ENCODE measurements at regions not wholly inside any gene's neighbourhood (a gene's known extent, or its start where the extent isn't known, plus 50 kb on each side); places are given as distances from the start of the nearest gene placed in this dataset.

- Histone ChIP-seq H3K4me2 (ENCODE audit: extremely low read depth, insufficient read depth, low read length) (no peak overlapping the region), H3K9me3 (ENCODE audit: control insufficient read depth, insufficient read depth, low read depth, low read length) (no peaks in the 10 kb centered on the region), H3K36me3 (ENCODE audit: control insufficient read depth, insufficient read depth, low read length) (no peaks in the 10 kb centered on the region), H3K4me3 (replicated peaks in 1 of 4; ENCODE audit: control extremely low read depth in 1 of 4, insufficient read depth in 1 of 4, low read depth in 3 of 4, low read length in 4 of 4) (no peak overlapping the region), H2AFZ (ENCODE audit: low read length) (no peak overlapping the region), H3K79me2 (ENCODE audit: control insufficient read depth, insufficient read depth, low read length) (no peaks in the 10 kb centered on the region), H4K20me1 (ENCODE audit: control insufficient read depth, extremely low read depth, insufficient read depth, low read length) (no peaks in the 10 kb centered on the region), H3K27me3 (ENCODE audit: control insufficient read depth, insufficient read depth, low read length) (no peaks in the 10 kb centered on the region), H3K9ac (ENCODE audit: insufficient read depth, low read length) (no peak overlapping the region), H3K27ac (ENCODE audit: insufficient read depth, low read length) (no peak overlapping the region), H3K4me1 (ENCODE audit: control insufficient read depth, extremely low read depth, insufficient read depth, low read length) (no peaks in the 10 kb centered on the region)
- no peak for TF ChIP-seq EZH2 (IDR thresholded peaks at IDR 0.05; ENCODE audit: low read length, missing control alignments)
- DNase-seq (ENCODE audit: low read depth in 2 of 2): peak in 1 of 2 donors; percentile 5
Measured at GRCh38 chr2:225794652-225795400, 395.3 kb downstream of the NYAP2 start.

- Histone ChIP-seq H2AFZ (ENCODE audit: low read length) (no peak overlapping the region), H3K4me3 (replicated peaks in 1 of 4; ENCODE audit: control extremely low read depth in 1 of 4, insufficient read depth in 1 of 4, low read depth in 3 of 4, low read length in 4 of 4) (no peak overlapping the region), H3K27me3 (ENCODE audit: control insufficient read depth, insufficient read depth, low read length) (no peaks in the 10 kb centered on the region), H3K9ac (ENCODE audit: insufficient read depth, low read length) (no peak overlapping the region), H3K36me3 (ENCODE audit: control insufficient read depth, insufficient read depth, low read length) (no peaks in the 10 kb centered on the region), H3K4me2 (ENCODE audit: extremely low read depth, insufficient read depth, low read length) (no peak overlapping the region), H3K79me2 (ENCODE audit: control insufficient read depth, insufficient read depth, low read length) (no peaks in the 10 kb centered on the region), H3K27ac (ENCODE audit: insufficient read depth, low read length) (no peak overlapping the region), H4K20me1 (ENCODE audit: control insufficient read depth, extremely low read depth, insufficient read depth, low read length) (no peaks in the 10 kb centered on the region), H3K9me3 (ENCODE audit: control insufficient read depth, insufficient read depth, low read depth, low read length) (no peaks in the 10 kb centered on the region), H3K4me1 (ENCODE audit: control insufficient read depth, extremely low read depth, insufficient read depth, low read length) (no peaks in the 10 kb centered on the region)
- no peak for DNase-seq (ENCODE audit: low read depth in 2 of 2)
- no peak for TF ChIP-seq EZH2 (IDR thresholded peaks at IDR 0.05; ENCODE audit: low read length, missing control alignments)
- TF ChIP-seq CTCF (conservative IDR thresholded peaks at IDR 0.05 in 1 of 2, IDR thresholded peaks at IDR 0.05 in 1 of 2; ENCODE audit: low read depth in 1 of 2, low read length in 2 of 2): no peak
Measured at GRCh38 chr2:225793736-225794550, 394.4 kb downstream of the NYAP2 start.

- Histone ChIP-seq H3K4me2 (ENCODE audit: extremely low read depth, insufficient read depth, low read length) (no peak overlapping the region), H3K9me3 (ENCODE audit: control insufficient read depth, insufficient read depth, low read depth, low read length) (no peaks in the 10 kb centered on the region), H4K20me1 (ENCODE audit: control insufficient read depth, extremely low read depth, insufficient read depth, low read length) (no peaks in the 10 kb centered on the region), H3K79me2 (ENCODE audit: control insufficient read depth, insufficient read depth, low read length) (no peaks in the 10 kb centered on the region), H3K4me1 (ENCODE audit: control insufficient read depth, extremely low read depth, insufficient read depth, low read length) (no peaks in the 10 kb centered on the region), H3K4me3 (replicated peaks in 1 of 4; ENCODE audit: control extremely low read depth in 1 of 4, insufficient read depth in 1 of 4, low read depth in 3 of 4, low read length in 4 of 4) (no peak overlapping the region), H3K9ac (ENCODE audit: insufficient read depth, low read length) (no peak overlapping the region), H2AFZ (ENCODE audit: low read length) (no peak overlapping the region), H3K36me3 (ENCODE audit: control insufficient read depth, insufficient read depth, low read length) (no peaks in the 10 kb centered on the region), H3K27ac (ENCODE audit: insufficient read depth, low read length) (no peak overlapping the region), H3K27me3 (ENCODE audit: control insufficient read depth, insufficient read depth, low read length) (no peaks in the 10 kb centered on the region)
- no peak for TF ChIP-seq EZH2 (IDR thresholded peaks at IDR 0.05; ENCODE audit: low read length, missing control alignments)
- TF ChIP-seq CTCF (conservative IDR thresholded peaks at IDR 0.05 in 1 of 2, IDR thresholded peaks at IDR 0.05 in 1 of 2; ENCODE audit: low read depth in 1 of 2, low read length in 2 of 2): no peak
- no peak for DNase-seq (ENCODE audit: low read depth in 2 of 2)
Measured at GRCh38 chr2:225788571-225789094, 389.1 kb downstream of the NYAP2 start.
